Astrocyte (in vitro differentiated cells and primary cell): ENCODE measurements at regions not wholly inside any gene's neighbourhood (a gene's known extent, or its start where the extent isn't known, plus 50 kb on each side); places are given as distances from the start of the nearest gene placed in this dataset.

Experiments
- DNase-seq: peaks from one replicate; pipeline ENCODE4 v3.0.0-alpha.2; 2010; ENCODE audit warnings: low read depth
- FAIRE-seq: peaks from 2 replicates; lab custom pipeline; 2011; peaks lifted over from hg19 to GRCh38; lab: Jason Lieb, UNC
- H2AFZ ChIP-seq: 2 replicates; pipeline ENCODE4 v1.6.0; 2012; ENCODE audit warnings: low read depth, low read length, inconsistent platforms
- H3K27ac ChIP-seq: 2 replicates; pipeline ENCODE4 v1.5.1; 2011; ENCODE audit warnings: low read depth, low read length, inconsistent platforms
- H3K27me3 ChIP-seq: 2 replicates; pipeline ENCODE4 v1.6.0; 2011; ENCODE audit warnings: low read length, inconsistent platforms; ENCODE audit not compliant: insufficient read depth
- H3K36me3 ChIP-seq: 2 replicates; pipeline ENCODE4 v1.5.1; 2011; ENCODE audit warnings: low read length, inconsistent platforms; ENCODE audit not compliant: insufficient read depth
- H3K4me1 ChIP-seq: 2 replicates; pipeline ENCODE4 v1.5.1; 2011; ENCODE audit warnings: low read length, inconsistent platforms; ENCODE audit not compliant: insufficient read depth
- H3K4me2 ChIP-seq: 2 replicates; pipeline ENCODE4 v1.6.0; 2012; ENCODE audit warnings: low read length, inconsistent platforms
- H3K4me3 ChIP-seq: 2 replicates; pipeline ENCODE4 v1.5.1; 2011; ENCODE audit warnings: low read depth, mild to moderate bottlenecking, low read length, inconsistent platforms; ENCODE audit not compliant: insufficient read depth
- H3K79me2 ChIP-seq: 2 replicates; pipeline ENCODE4 v1.6.0; 2012; ENCODE audit warnings: mild to moderate bottlenecking, low read length, inconsistent platforms; ENCODE audit not compliant: insufficient read depth
- H3K9ac ChIP-seq: 2 replicates; pipeline ENCODE4 v1.6.0; 2012; ENCODE audit warnings: mild to moderate bottlenecking, low read length, inconsistent platforms
- H3K9me3 ChIP-seq: 2 replicates; pipeline ENCODE4 v1.5.1; 2012; ENCODE audit warnings: low read depth, mild to moderate bottlenecking, low read length, inconsistent platforms; ENCODE audit not compliant: insufficient read depth
- H4K20me1 ChIP-seq: 2 replicates; pipeline ENCODE4 v1.6.0; 2012; ENCODE audit warnings: low read length, inconsistent platforms; ENCODE audit not compliant: insufficient read depth
- H3K27ac Mint-ChIP-seq: one replicate; pipeline ENCODE4 v1.8.0; 2021; ENCODE audit warnings: mild to moderate bottlenecking, mixed read lengths; ENCODE audit not compliant: unreplicated experiment
- H3K27me3 Mint-ChIP-seq: one replicate; pipeline ENCODE4 v1.8.0; 2021; ENCODE audit warnings: low read depth, mixed read lengths; ENCODE audit not compliant: unreplicated experiment
- H3K36me3 Mint-ChIP-seq: one replicate; pipeline ENCODE4 v1.8.0; 2021; ENCODE audit warnings: low read depth, mixed read lengths; ENCODE audit not compliant: unreplicated experiment
- H3K4me1 Mint-ChIP-seq: one replicate; pipeline ENCODE4 v1.8.0; 2021; ENCODE audit warnings: low read depth, mixed read lengths; ENCODE audit not compliant: unreplicated experiment
- H3K4me3 Mint-ChIP-seq: one replicate; pipeline ENCODE4 v1.8.0; 2021; ENCODE audit warnings: mild to moderate bottlenecking, moderate library complexity, mixed read lengths; ENCODE audit not compliant: unreplicated experiment
- H3K9me3 Mint-ChIP-seq: one replicate; pipeline ENCODE4 v1.8.0; 2021; ENCODE audit warnings: mild to moderate bottlenecking, mixed read lengths; ENCODE audit not compliant: unreplicated experiment
- CTCF ChIP-seq: IDR thresholded peaks from 2 replicates; pipeline ENCODE4 v1.5.1; 2011; ENCODE audit warnings: low read depth, mild to moderate bottlenecking, inconsistent platforms, low read length, moderate library complexity; ENCODE audit not compliant: insufficient read depth
- EZH2 ChIP-seq: IDR thresholded peaks from 2 replicates; pipeline ENCODE4 v1.6.1; 2012; ENCODE audit warnings: mild to moderate bottlenecking, low read length, inconsistent platforms; ENCODE audit not compliant: insufficient read depth

GRCh38 chr3:163468531-163469335 lies 1609.6 kb downstream of the SI start:
- Histone ChIP-seq H3K27me3 (no peaks in the 10 kb centered on the region), H3K4me1 (no peaks in the 10 kb centered on the region), H3K27ac (no peak overlapping the region), H2AFZ (no peak overlapping the region), H3K36me3 (no peaks in the 10 kb centered on the region), H3K9me3 (no peaks in the 10 kb centered on the region), H3K4me2 (no peak overlapping the region), H3K79me2 (no peaks in the 10 kb centered on the region), H3K4me3 (no peak overlapping the region), H3K9ac (no peak overlapping the region), H4K20me1 (no peaks in the 10 kb centered on the region)
- Mint-ChIP-seq H3K36me3 (no peaks in the 10 kb centered on the region), H3K27ac (no peak overlapping the region), H3K4me3 (no peak overlapping the region), H3K27me3 (no peaks in the 10 kb centered on the region), H3K4me1 (no peaks in the 10 kb centered on the region), H3K9me3 (no peaks in the 10 kb centered on the region)
- FAIRE-seq (no peak), DNase-seq (no peak)
- TF ChIP-seq CTCF (no peak), EZH2 (no peak)

GRCh38 chr3:163462446-163462845 lies 1615.8 kb downstream of the SI start:
- no peaks in the 10 kb centered on the region for H3K9me3 ChIP-seq
- no peak overlapping the region for H3K27ac ChIP-seq
- no peak overlapping the region for H3K4me3 ChIP-seq
- H3K4me2 ChIP-seq: no peak overlapping the region
- H3K27ac Mint-ChIP-seq: no peak overlapping the region
- H3K9me3 Mint-ChIP-seq: no peaks in the 10 kb centered on the region
- H3K36me3 Mint-ChIP-seq: no peaks in the 10 kb centered on the region
- no peaks in the 10 kb centered on the region for H3K4me1 ChIP-seq
- no peaks in the 10 kb centered on the region for H3K36me3 ChIP-seq
- H3K79me2 ChIP-seq: no peaks in the 10 kb centered on the region
- FAIRE-seq (no peak), DNase-seq (no peak)
- no peaks in the 10 kb centered on the region for H4K20me1 ChIP-seq
- H3K27me3 Mint-ChIP-seq: no peaks in the 10 kb centered on the region
- no peaks in the 10 kb centered on the region for H3K27me3 ChIP-seq
- H3K9ac ChIP-seq: no peak overlapping the region
- no peaks in the 10 kb centered on the region for H3K4me1 Mint-ChIP-seq
- TF ChIP-seq CTCF (no peak), EZH2 (no peak)
- no peak overlapping the region for H2AFZ ChIP-seq
- no peak overlapping the region for H3K4me3 Mint-ChIP-seq

- H3K9me3 ChIP-seq: no peaks in the 10 kb centered on the region
- Mint-ChIP-seq H3K27me3 (no peaks in the 10 kb centered on the region), H3K4me3 (no peak overlapping the region), H3K36me3 (no peaks in the 10 kb centered on the region), H3K9me3 (no peaks in the 10 kb centered on the region), H3K4me1 (no peaks in the 10 kb centered on the region), H3K27ac (no peak overlapping the region)
- H3K27ac ChIP-seq: no peak overlapping the region
- no peak overlapping the region for H3K4me3 ChIP-seq
- no peak for FAIRE-seq
- H3K4me1 ChIP-seq: no peaks in the 10 kb centered on the region
- no peaks in the 10 kb centered on the region for H4K20me1 ChIP-seq
- H3K27me3 ChIP-seq: no peaks in the 10 kb centered on the region
- no peak overlapping the region for H3K9ac ChIP-seq
- DNase-seq: no peak
- TF ChIP-seq CTCF (no peak), EZH2 (no peak)
- no peak overlapping the region for H2AFZ ChIP-seq
- no peaks in the 10 kb centered on the region for H3K79me2 ChIP-seq
- H3K4me2 ChIP-seq: no peak overlapping the region
- H3K36me3 ChIP-seq: no peaks in the 10 kb centered on the region
These were observed 1627.6 kb downstream of the SI start for GRCh38 chr3:163450698-163451097.
